HCT116 (cell line): ENCODE measurements at regions not wholly inside any gene's neighbourhood (a gene's known extent, or its start where the extent isn't known, plus 50 kb on each side); places are given as distances from the start of the nearest gene placed in this dataset.

Experiments
- ATAC-seq: fragments of 200-7000 bp; cut with Tn5 transposase; 2 replicates; pipeline ENCODE4 v1.9.1; 2020; ENCODE audit warnings: mild to moderate bottlenecking, moderate library complexity
- BruUV-seq: library from RNA; stranded (reverse); fragments of 400-500 nt; replicated peaks from 2 replicates; lab custom pipeline; 2021; lab: Mats Ljungman, UMichigan
- CTCF ChIA-PET: fragments of 300-600 bp; sonication (Branson Sonifier 250); formaldehyde crosslinking; loops from one replicate; lab custom pipeline; 2021; ENCODE audit warnings: antibody characterized with exemption; lab: Charles Lee
- POLR2A ChIA-PET: fragments of 300-600, 350-600 bp; sonication (Branson Sonifier 250); formaldehyde crosslinking; loops from one replicate; lab custom pipeline; 2021; ENCODE audit warnings: antibody characterized with exemption; lab: Charles Lee
- RAD21 ChIA-PET, 2 experiments: fragments of 300-600 bp; sonication (Branson Sonifier 250); formaldehyde crosslinking; loops; one replicate each; lab custom pipeline; 2023; ENCODE audit warnings: low total read pairs in 2 of 2; ENCODE audit not compliant: uncharacterized antibody in 2 of 2, unreplicated experiment in 2 of 2, low non-redundant PET in 1 of 2; lab: Charles Lee
- DNase-seq: peaks from one replicate; pipeline ENCODE4 v3.0.0-alpha.2; 2010; ENCODE audit warnings: low read depth, low spot score
- H2AFZ ChIP-seq: fragments of 200-600 bp; shearing (Covaris generic), sonication (generic); 2 replicates; pipeline ENCODE4 v1.6.1; 2017; ENCODE audit warnings: low read depth, mixed run types, mixed read lengths, antibody characterized with exemption, low read length; ENCODE audit not compliant: poor library complexity, severe bottlenecking
- H3K27ac ChIP-seq: 2 replicates; pipeline ENCODE4 v1.5.1; 2012; ENCODE audit warnings: low read depth, low read length
- H3K27me3 ChIP-seq: fragments of 200-600 bp; sonication (generic); 2 replicates; pipeline ENCODE4 v1.6.1; 2016; ENCODE audit warnings: mixed run types, low read length, mixed read lengths; ENCODE audit not compliant: insufficient read depth
- H3K36me3 ChIP-seq, 2 experiments: fragments of 200-500 bp in 1 of 2; fragments of 200-600 bp in 1 of 2; sonication (Bioruptor generic) in 1 of 2; sonication (generic) in 1 of 2; 2 replicates each; pipeline versions ENCODE4 v1.5.1 to v1.6.1; 2014 to 2016; ENCODE audit warnings: low read length in 2 of 2, inconsistent platforms in 1 of 2, mixed read lengths in 1 of 2, mixed run types in 1 of 2; ENCODE audit not compliant: insufficient read depth in 2 of 2, control insufficient read depth in 1 of 2
- H3K4me1 ChIP-seq, 2 experiments: fragments of 200-600 bp in 1 of 2; sonication (generic) in 1 of 2; 2 replicates each; pipeline versions ENCODE4 v1.5.1 to v1.6.1; 2012 to 2017; ENCODE audit warnings: low read length in 2 of 2, inconsistent platforms in 1 of 2, mild to moderate bottlenecking in 1 of 2, mixed read lengths in 1 of 2, mixed run types in 1 of 2, moderate library complexity in 1 of 2; ENCODE audit not compliant: insufficient read depth in 2 of 2, control insufficient read depth in 1 of 2
- H3K4me2 ChIP-seq: fragments of 200-600 bp; sonication (generic); 2 replicates; pipeline ENCODE4 v1.6.1; 2017; ENCODE audit warnings: mixed run types, low read length, mixed read lengths
- H3K4me3 ChIP-seq, 2 experiments: fragments of 200-600 bp in 1 of 2; sonication (generic) in 1 of 2; replicated peaks in 1 of 2; 2 replicates each; pipeline ENCODE4 v1.5.1; 2011 to 2016; ENCODE audit warnings: low read length in 2 of 2, control low read depth in 1 of 2, low read depth in 1 of 2, mild to moderate bottlenecking in 1 of 2, mixed read lengths in 1 of 2, mixed run types in 1 of 2
- H3K79me2 ChIP-seq: fragments of 200-600 bp; sonication (generic); 2 replicates; pipeline ENCODE4 v1.6.1; 2017; ENCODE audit warnings: mild to moderate bottlenecking, mixed run types, low read length, moderate library complexity, mixed read lengths; ENCODE audit not compliant: insufficient read depth
- H3K9ac ChIP-seq: fragments of 200-600 bp; sonication (generic); 2 replicates; pipeline ENCODE4 v1.6.1; 2016; ENCODE audit warnings: low read length, mixed read lengths
- H3K9me2 ChIP-seq: fragments of 200-600 bp; sonication (generic), shearing (Covaris generic); 2 replicates; pipeline ENCODE4 v1.6.1; 2017; ENCODE audit warnings: mixed run types, mild to moderate bottlenecking, moderate library complexity; ENCODE audit not compliant: insufficient read depth
- H3K9me3 ChIP-seq, 2 experiments: fragments of 200-500 bp in 1 of 2; fragments of 200-600 bp in 1 of 2; sonication (Bioruptor generic) in 1 of 2; sonication (generic) in 1 of 2; 2 replicates each; pipeline ENCODE4 v1.6.1; 2014 to 2017; ENCODE audit warnings: low read length in 2 of 2, mixed read lengths in 2 of 2, inconsistent platforms in 1 of 2, low read depth in 1 of 2, mild to moderate bottlenecking in 1 of 2, mixed run types in 1 of 2, moderate library complexity in 1 of 2; ENCODE audit not compliant: control insufficient read depth in 1 of 2, insufficient read depth in 1 of 2
- H4K20me1 ChIP-seq: fragments of 200-600 bp; sonication (generic), shearing (Covaris generic); 2 replicates; pipeline ENCODE4 v1.6.1; 2017; ENCODE audit warnings: mixed run types, mild to moderate bottlenecking, moderate library complexity; ENCODE audit not compliant: insufficient read depth
- CBX3 ChIP-seq: IDR thresholded peaks from 2 replicates; pipeline ENCODE4 v1.6.1; 2012; ENCODE audit warnings: low read depth
- EGR1 ChIP-seq: IDR thresholded peaks from 2 replicates; pipeline ENCODE4 v1.6.1; 2012; ENCODE audit warnings: low read depth
- ELF1 ChIP-seq: IDR thresholded peaks from 2 replicates; pipeline ENCODE4 v1.6.1; 2012; ENCODE audit warnings: low read depth, borderline replicate concordance
- JUND ChIP-seq: IDR thresholded peaks from 2 replicates; pipeline ENCODE4 v1.6.1; 2012
- RAD21 ChIP-seq: IDR thresholded peaks from 2 replicates; pipeline ENCODE4 v1.6.1; 2012; ENCODE audit warnings: low read depth, mild to moderate bottlenecking
- SIN3A ChIP-seq: IDR thresholded peaks from 2 replicates; pipeline ENCODE4 v1.6.1; 2012; ENCODE audit warnings: low read depth
- SRF ChIP-seq: IDR thresholded peaks from 2 replicates; pipeline ENCODE4 v1.6.1; 2012; ENCODE audit warnings: low read depth
- TCF7L2 ChIP-seq: IDR thresholded peaks from 2 replicates; pipeline ENCODE4 v1.7.0; 2011; ENCODE audit warnings: borderline replicate concordance, inconsistent platforms; ENCODE audit not compliant: insufficient read depth, insufficient read length; ENCODE audit errors: extremely low read depth
- intact Hi-C: fragments of 100-400 bp; cut with micrococcal nuclease; formaldehyde crosslinking; loops from 2 replicates; pipeline ENCODE4 v1.10.0; 2022
- TF ChIP-seq, protein P1 (sequence below): IDR thresholded peaks from 2 replicates; pipeline ENCODE4 v1.6.1; 2012
- TF ChIP-seq, protein P2 (sequence below), 3 experiments: fragments of 200-600 bp in 1 of 3; sonication (generic) in 1 of 3; IDR thresholded peaks in 2 of 3; conservative IDR thresholded peaks in 1 of 3; 2 replicates each; pipeline ENCODE4 v1.5.1; 2012 to 2017; ENCODE audit warnings: low read depth in 2 of 3, low read length in 2 of 3, antibody characterized with exemption in 1 of 3, borderline replicate concordance in 1 of 3, control low read depth in 1 of 3, mild to moderate bottlenecking in 1 of 3, mixed read lengths in 1 of 3, mixed run types in 1 of 3, moderate library complexity in 1 of 3; ENCODE audit not compliant: insufficient read depth in 1 of 3
- TF ChIP-seq, protein P3 (sequence below): IDR thresholded peaks from 2 replicates; pipeline ENCODE4 v1.6.1; 2011; ENCODE audit warnings: mild to moderate bottlenecking, low read length, moderate library complexity; ENCODE audit not compliant: insufficient replicate concordance; ENCODE audit errors: extremely low read depth

DNA sequence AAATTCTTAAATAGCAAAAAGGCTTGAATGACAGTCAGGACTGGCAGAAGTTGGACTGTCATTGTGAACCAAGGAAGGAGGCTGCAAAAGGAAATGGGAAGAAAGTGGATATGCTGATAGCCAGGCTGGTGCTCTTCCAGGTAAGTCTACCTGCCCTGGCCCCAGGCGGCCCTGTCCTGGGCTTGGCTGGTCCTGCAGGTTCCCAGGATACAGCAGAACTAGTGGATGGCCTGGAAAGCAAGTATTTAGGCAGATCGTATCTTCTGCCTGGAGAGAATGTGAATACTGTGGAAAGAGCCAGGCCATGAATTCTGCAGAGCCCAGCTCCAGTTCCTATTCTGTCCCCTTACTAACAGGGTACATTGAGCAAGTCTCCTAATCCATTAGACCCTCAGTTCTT is 149.3 kb downstream of the SEC61B start:
- H3K27ac ChIP-seq = no peak overlapping the region
- TF ChIP-seq SIN3A (no peak), CBX3 (no peak), EGR1 (no peak), RAD21 (no peak), SRF (no peak), TCF7L2 (no peak), JUND (no peak), ELF1 (no peak)
- TF ChIP-seq, protein P1, sequence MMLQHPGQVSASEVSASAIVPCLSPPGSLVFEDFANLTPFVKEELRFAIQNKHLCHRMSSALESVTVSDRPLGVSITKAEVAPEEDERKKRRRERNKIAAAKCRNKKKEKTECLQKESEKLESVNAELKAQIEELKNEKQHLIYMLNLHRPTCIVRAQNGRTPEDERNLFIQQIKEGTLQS = no peak
- TF ChIP-seq, protein P2, sequence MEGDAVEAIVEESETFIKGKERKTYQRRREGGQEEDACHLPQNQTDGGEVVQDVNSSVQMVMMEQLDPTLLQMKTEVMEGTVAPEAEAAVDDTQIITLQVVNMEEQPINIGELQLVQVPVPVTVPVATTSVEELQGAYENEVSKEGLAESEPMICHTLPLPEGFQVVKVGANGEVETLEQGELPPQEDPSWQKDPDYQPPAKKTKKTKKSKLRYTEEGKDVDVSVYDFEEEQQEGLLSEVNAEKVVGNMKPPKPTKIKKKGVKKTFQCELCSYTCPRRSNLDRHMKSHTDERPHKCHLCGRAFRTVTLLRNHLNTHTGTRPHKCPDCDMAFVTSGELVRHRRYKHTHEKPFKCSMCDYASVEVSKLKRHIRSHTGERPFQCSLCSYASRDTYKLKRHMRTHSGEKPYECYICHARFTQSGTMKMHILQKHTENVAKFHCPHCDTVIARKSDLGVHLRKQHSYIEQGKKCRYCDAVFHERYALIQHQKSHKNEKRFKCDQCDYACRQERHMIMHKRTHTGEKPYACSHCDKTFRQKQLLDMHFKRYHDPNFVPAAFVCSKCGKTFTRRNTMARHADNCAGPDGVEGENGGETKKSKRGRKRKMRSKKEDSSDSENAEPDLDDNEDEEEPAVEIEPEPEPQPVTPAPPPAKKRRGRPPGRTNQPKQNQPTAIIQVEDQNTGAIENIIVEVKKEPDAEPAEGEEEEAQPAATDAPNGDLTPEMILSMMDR (IDR thresholded peaks at IDR 0.05 in 2 of 3, conservative IDR thresholded peaks at IDR 0.05 in 1 of 3; ENCODE audit: borderline replicate concordance in 1 of 3, insufficient read depth in 1 of 3, low read depth in 2 of 3, low read length in 2 of 3) = no peak
- TF ChIP-seq, protein P3, sequence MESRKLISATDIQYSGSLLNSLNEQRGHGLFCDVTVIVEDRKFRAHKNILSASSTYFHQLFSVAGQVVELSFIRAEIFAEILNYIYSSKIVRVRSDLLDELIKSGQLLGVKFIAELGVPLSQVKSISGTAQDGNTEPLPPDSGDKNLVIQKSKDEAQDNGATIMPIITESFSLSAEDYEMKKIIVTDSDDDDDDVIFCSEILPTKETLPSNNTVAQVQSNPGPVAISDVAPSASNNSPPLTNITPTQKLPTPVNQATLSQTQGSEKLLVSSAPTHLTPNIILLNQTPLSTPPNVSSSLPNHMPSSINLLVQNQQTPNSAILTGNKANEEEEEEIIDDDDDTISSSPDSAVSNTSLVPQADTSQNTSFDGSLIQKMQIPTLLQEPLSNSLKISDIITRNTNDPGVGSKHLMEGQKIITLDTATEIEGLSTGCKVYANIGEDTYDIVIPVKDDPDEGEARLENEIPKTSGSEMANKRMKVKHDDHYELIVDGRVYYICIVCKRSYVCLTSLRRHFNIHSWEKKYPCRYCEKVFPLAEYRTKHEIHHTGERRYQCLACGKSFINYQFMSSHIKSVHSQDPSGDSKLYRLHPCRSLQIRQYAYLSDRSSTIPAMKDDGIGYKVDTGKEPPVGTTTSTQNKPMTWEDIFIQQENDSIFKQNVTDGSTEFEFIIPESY = no peak
- no peak for ATAC-seq
- intact Hi-C loops = no loop called here
- no peaks in the 10 kb centered on the region for H3K4me1 ChIP-seq
- H4K20me1 ChIP-seq = no peaks in the 10 kb centered on the region
- H3K27me3 ChIP-seq = peaks cover 13% of the 10 kb centered on the region; the same call in 1 of the 2 replicates
- no peak overlapping the region for H3K9ac ChIP-seq
- ChIA-PET POLR2A (no interaction called here), RAD21 (no interaction called here), CTCF (no interaction called here)
- no peaks in the 10 kb centered on the region for H3K36me3 ChIP-seq
- no peaks in the 10 kb centered on the region for H3K9me3 ChIP-seq
- no peak overlapping the region for H3K4me3 ChIP-seq
- no peak overlapping the region for H3K4me2 ChIP-seq
- no peaks in the 10 kb centered on the region for H3K9me2 ChIP-seq
- BruUV-seq = no TSS peak
- no peak for DNase-seq
- H3K79me2 ChIP-seq = no peaks in the 10 kb centered on the region
- no peak overlapping the region for H2AFZ ChIP-seq
